HG03442 (cell line): ENCODE measurements at regions not wholly inside any gene's neighbourhood (a gene's known extent, or its start where the extent isn't known, plus 50 kb on each side); places are given as distances from the start of the nearest gene placed in this dataset.
"Not testable (repeated sequence)": the region's sequence is repeated elsewhere in the genome, so short reads cannot be mapped to it uniquely, and the experiment has no call there.

Source experiments
- ATAC-seq: cut with Tn5 transposase; IDR thresholded peaks from one replicate; pipeline ENCODE4 v1.9.1; 2021; ENCODE audit warnings: mild to moderate bottlenecking, moderate library complexity; ENCODE audit not compliant: unreplicated experiment

GRCh38 chr5:110987573-110987972, 83.9 kb upstream of the TSLP start:
- not testable (repeated sequence) for ATAC-seq

- no peak for ATAC-seq
Measured at GRCh38 chr5:110996742-110997141, 74.8 kb upstream of the TSLP start.

GRCh38 chr5:111002036-111002435, 69.5 kb upstream of the TSLP start:
- ATAC-seq: no peak

- no peak for ATAC-seq
Measured at GRCh38 chr5:111003623-111004022, 67.9 kb upstream of the TSLP start.

GRCh38 chr5:111004291-111004690, 67.2 kb upstream of the TSLP start:
- no peak for ATAC-seq

- ATAC-seq: no peak
Measured at GRCh38 chr5:111010783-111011182, 60.7 kb upstream of the TSLP start.

- ATAC-seq: no peak
Measured at GRCh38 chr5:111013011-111013410, 58.5 kb upstream of the TSLP start.

- ATAC-seq: no peak
Measured at GRCh38 chr5:111016801-111017200, 54.7 kb upstream of the TSLP start.

GRCh38 chr5:111017731-111018130, 53.8 kb upstream of the TSLP start:
- no peak for ATAC-seq
